ENCODE measurements at regions not wholly inside any gene's neighbourhood (a gene's known extent, or its start where the extent isn't known, plus 50 kb on each side); places are given as distances from the start of the nearest gene placed in this dataset.

DNA sequence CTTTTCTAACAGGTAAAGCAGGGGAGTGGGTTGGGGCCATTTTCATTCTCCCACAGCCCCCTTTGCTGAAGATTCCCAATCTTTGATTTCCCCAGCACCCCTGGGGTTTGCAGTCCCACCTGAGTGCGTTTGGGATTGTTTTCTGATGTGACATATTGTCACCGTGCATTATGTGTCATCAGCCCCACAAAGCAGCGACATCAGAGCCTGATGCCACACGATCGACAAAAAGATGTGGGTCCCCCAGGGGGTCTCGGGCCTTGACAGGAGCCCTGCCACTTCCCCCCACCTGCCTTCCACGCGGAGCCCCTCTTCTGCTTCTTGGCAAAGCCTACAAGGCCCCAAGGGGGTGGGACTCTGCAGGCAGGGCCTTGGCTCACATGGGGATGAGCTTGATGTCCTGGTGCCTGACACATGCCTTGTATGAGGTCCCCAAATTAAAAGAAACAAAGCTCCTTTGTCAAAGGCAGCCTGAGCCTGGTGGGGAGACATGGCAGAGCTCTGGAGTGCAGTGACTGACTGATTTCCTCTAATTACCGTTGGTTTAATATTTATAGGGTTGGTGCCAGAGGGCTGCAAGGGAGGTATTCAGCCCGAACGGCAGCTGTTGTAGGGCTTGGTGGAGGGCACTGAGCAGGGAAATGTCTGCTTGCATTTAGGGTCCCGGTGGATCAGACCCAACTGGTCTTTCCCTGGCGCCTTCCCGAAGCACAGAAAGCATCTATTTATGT, 149.2 kb downstream of the MIAT start:
- Histone ChIP-seq H3K4ac (replicated peaks; ENCODE audit: insufficient read length, low read depth, low read length) (no peak overlapping the region), H3K27me3 (replicated peaks in 1 of 4; ENCODE audit: control insufficient read depth in 3 of 4, extremely low read depth in 1 of 4, insufficient read depth in 3 of 4, low read length in 3 of 4) (no peaks in the 10 kb centered on the region), H3K56ac (replicated peaks; ENCODE audit: insufficient read length, low read depth, low read length) (no peak overlapping the region), H2BK20ac (ENCODE audit: low read length) (no peak overlapping the region), H2BK5ac (ENCODE audit: low read depth, low read length) (no peak overlapping the region), H4K8ac (ENCODE audit: extremely low read depth, insufficient read depth, low read length) (no peak overlapping the region), H3K18ac (ENCODE audit: extremely low read depth, low read length) (no peak overlapping the region), H3K79me2 (ENCODE audit: control insufficient read depth in 1 of 2, insufficient read depth in 2 of 2, low read length in 2 of 2) (no peaks in the 10 kb centered on the region), H3K36me3 (ENCODE audit: control insufficient read depth in 2 of 4, insufficient read depth in 4 of 4, low read length in 3 of 4) (no peaks in the 10 kb centered on the region), H2BK120ac (replicated peaks; ENCODE audit: low read depth, low read length) (no peak overlapping the region), H3K23ac (ENCODE audit: insufficient read length) (no peak overlapping the region), H3K9ac (replicated peaks in 1 of 4; ENCODE audit: extremely low read depth in 1 of 4, low read depth in 3 of 4, low read length in 3 of 4) (no peak overlapping the region), H4K5ac (ENCODE audit: insufficient read length, low read depth, low read length) (no peak overlapping the region), H3K4me2 (ENCODE audit: insufficient read depth in 1 of 2, low read depth in 2 of 2, low read length in 2 of 2) (no peak overlapping the region), H2BK15ac (ENCODE audit: low read length) (no peak overlapping the region), H2AFZ (ENCODE audit: low read length) (no peak overlapping the region), H3K79me1 (ENCODE audit: low read depth, low read length) (no peaks in the 10 kb centered on the region), H3K9me3 (ENCODE audit: insufficient read depth in 2 of 2, low read depth in 1 of 2, low read length in 1 of 2) (no peaks in the 10 kb centered on the region), H4K20me1 (replicated peaks in 1 of 2; ENCODE audit: control insufficient read depth in 1 of 2, insufficient read depth in 2 of 2, low read length in 2 of 2) (no peaks in the 10 kb centered on the region), H2BK12ac (ENCODE audit: low read depth, low read length) (no peak overlapping the region), H2AK5ac (ENCODE audit: low read depth, low read length) (no peak overlapping the region), H3K23me2 (ENCODE audit: low read depth, low read length) (no peaks in the 10 kb centered on the region), H3K4me1 (replicated peaks in 1 of 4; ENCODE audit: control insufficient read depth in 3 of 4, insufficient read depth in 4 of 4, low read length in 3 of 4) (no peaks in the 10 kb centered on the region), H3K4me3 (ENCODE audit: extremely low read depth in 1 of 4, insufficient read depth in 2 of 4, low read depth in 3 of 4, low read length in 4 of 4) (no peak overlapping the region), H3K14ac (ENCODE audit: insufficient read length) (no peak overlapping the region), H4K91ac (replicated peaks; ENCODE audit: insufficient read length, low read length) (no peak overlapping the region), H3K27ac (ENCODE audit: low read depth, low read length) (no peak overlapping the region)
- ChIA-PET CTCF (ENCODE audit: partially characterized antibody) (interaction anchor here (1.2 to 1.6 kb wide), 3 partner anchors 9 to 42 kb away, joined by 3 to 4 read pairs (median 4); no protein-coding TSS in a partner anchor), POLR2A (ENCODE audit: partially characterized antibody) (no interaction called here)
- no peak for DNase-seq (ENCODE audit: low read depth in 1 of 2, low spot score in 2 of 2)
- 92% methylated on average over 14 of the region's 14 CpGs; no CpG with 5 or more reads in 1 of the 2 experiments for WGBS, 2 experiments (ENCODE audit: extremely low coverage in 1 of 2, insufficient coverage in 1 of 2, insufficient read length in 1 of 2, insufficient replicate concordance in 2 of 2, low coverage in 1 of 2, low lambda C conversion rate in 2 of 2, missing lambda C conversion rate in 1 of 2)
- FAIRE-seq = no peak
- TF ChIP-seq ASH2L (IDR thresholded peaks at IDR 0.05; ENCODE audit: low read length) = no peak

All from H1 (cell line).